GM18499 (cell line): ENCODE measurements at regions not wholly inside any gene's neighbourhood (a gene's known extent, or its start where the extent isn't known, plus 50 kb on each side); places are given as distances from the start of the nearest gene placed in this dataset.

Experiments
- ATAC-seq: cut with Tn5 transposase; IDR thresholded peaks from one replicate; pipeline ENCODE4 v1.9.1; 2021; ENCODE audit warnings: moderate number of reproducible peaks; ENCODE audit not compliant: insufficient read depth, unreplicated experiment

- no peak for ATAC-seq
These were observed 383.2 kb upstream of the TBL1XR1 start for GRCh38 chr3:177580437-177580836.

- ATAC-seq: no peak
These were observed 388.0 kb upstream of the TBL1XR1 start for GRCh38 chr3:177585271-177585670.

DNA sequence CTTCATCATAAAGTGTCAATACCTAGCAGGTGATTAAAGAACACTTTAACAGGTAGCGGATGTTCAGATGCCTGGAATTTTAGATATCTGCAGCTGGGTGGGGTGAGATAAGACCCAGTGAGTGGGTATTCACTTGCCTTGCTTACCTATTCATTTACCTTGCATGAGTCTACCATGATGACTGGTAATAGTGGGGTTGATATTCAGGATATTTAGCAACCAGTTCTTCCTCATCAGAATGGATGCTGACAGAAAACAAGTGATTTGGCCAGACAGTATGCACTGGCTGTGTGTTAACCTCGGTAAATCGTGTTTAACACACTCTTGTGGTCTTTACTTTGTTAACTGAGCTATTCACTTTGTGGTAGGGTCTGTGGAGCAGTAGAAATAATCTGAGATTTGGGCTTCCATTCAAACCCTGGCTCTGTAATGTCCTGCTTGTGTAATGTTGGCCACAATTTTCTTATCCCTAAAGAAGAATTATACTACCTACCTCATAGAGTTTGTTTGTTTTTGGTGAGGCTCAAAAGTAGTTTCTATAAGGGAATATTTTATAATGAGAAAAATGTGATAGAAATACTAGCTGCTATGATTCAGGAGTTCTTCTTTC is 391.9 kb upstream of the TBL1XR1 start:
- ATAC-seq: no peak

- ATAC-seq: peak; percentile 93
These were observed 392.7 kb upstream of the TBL1XR1 start for GRCh38 chr3:177589911-177590381.

DNA sequence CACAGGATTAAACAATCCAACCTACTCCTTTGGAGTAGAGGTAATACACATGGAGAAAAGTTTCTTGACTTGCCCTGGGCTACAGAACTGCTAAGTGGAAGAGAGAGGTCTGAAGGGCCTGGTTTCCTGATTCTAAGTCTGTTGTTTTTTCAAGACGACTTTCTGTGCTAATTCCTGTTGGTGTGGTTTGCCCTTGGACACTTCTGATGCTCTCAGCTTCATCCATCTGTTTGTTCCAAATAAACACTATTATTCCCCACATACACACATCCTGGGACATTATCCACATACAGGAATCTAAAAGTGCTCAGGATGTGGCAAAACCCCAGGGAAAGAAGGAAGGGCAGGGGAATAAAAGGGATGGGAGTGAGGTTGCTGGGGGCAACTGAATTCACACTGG is 393.5 kb upstream of the TBL1XR1 start:
- ATAC-seq: no peak

DNA sequence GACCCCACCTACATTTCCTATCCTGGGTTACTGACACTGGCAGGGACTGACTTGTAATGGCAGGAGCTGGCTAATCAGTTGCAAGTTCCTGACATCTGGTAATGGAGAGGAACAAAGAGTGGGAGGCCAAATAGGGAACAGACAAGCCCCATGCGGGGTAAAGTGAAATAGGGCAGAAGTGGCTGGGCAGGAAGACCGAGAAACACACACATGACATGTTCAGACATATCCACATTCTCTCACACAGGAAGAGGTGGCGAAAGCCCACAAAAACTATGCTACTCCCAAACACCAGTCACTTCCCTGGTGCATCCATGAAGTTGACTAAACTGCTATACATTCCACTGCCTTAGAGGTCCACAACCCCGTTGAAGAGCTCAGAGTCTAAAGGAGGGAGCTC is 394.1 kb upstream of the TBL1XR1 start:
- peak; percentile 34 for ATAC-seq

GRCh38 chr3:177594096-177594495 is 396.8 kb upstream of the TBL1XR1 start:
- no peak for ATAC-seq

GRCh38 chr3:177595530-177596188 is 398.4 kb upstream of the TBL1XR1 start:
- no peak for ATAC-seq

DNA sequence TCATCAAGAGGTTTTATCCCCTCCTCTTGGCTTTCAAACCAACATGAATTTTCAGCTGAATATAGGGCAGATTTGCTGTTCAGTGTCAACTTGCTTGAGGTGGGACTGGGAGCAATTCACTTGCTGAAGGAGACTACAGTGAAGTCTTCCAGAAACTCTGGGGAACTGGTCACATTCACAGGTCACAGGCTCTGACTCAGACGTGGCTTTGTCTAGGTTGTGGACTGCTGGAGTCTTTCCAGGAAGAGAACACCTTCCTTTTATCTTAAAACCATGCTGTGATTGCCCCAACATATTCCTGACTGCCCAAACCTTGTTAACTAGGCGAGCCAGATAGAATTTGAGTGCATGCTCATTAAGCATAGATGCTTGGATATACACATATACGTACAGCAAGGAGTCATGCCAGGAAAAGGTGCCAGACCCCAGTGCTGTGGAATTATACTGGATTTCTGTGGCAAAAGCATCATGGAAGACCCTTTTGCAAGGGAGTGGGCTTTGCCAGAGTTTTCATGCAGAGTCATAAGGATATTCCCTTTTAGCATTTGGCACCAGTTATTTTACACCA is 399.1 kb upstream of the TBL1XR1 start:
- no peak for ATAC-seq

DNA sequence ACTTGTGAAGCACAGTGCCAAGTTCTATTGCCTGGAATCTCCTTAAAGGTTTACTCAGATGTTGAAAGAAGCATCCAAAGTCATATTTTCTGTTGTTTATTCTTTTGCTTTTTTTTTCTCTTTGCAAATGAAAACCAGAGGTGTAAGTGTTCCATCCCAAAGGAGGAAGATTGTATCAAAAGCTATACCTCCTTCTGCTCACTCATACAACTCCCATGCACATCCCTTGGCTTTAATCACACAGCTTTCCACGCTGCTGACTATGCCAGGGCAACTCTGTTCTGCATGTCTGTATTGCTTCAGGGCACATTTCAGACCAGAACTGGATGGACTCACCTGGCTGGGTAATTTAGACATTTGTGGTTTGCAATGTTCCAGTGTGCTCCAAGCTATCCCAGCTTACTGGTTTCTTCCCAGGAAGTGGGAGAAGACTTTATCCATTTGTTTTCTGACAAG is 399.6 kb upstream of the TBL1XR1 start:
- ATAC-seq: no peak

DNA sequence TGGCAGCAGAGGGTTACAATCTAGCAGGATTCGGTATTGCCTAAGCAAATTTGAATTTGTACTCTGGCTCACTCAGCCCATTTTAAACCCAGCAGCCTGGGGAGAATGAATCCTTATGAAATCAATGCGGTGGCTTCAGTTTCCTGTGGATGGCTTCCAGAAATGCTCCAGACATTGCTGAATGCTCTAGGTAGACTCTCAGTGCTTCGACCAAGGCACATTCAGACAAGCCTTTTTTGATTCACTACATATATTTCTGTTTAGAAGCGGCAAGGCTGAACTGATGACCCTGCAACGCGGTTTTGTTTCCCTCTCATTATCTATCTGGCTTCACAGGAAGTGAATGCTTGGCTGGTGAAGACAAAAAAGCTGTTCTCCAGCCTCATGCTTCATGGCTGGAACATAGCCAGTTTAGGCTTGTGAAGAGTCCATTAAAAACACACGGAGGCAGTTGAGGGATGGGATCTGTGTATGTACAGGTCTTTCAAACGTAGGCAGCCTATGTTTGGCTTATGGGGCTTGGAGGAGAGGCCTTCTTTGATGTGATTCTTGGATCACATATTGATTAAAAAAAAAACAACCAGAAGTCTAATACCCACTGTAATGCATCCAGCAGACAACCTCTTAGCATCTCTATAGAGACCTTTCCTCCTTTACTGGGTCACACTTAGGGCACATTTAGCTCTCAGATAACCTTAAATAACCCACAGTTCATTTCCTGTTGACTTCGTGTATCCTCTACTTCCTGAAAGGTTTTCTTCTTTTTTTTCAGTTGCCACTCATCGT is 400.2 kb upstream of the TBL1XR1 start:
- peak; percentile 69 for ATAC-seq

GRCh38 chr3:177598097-177598833 is 401.0 kb upstream of the TBL1XR1 start:
- no peak for ATAC-seq

GRCh38 chr3:177599326-177599725 is 402.0 kb upstream of the TBL1XR1 start:
- ATAC-seq: no peak

DNA sequence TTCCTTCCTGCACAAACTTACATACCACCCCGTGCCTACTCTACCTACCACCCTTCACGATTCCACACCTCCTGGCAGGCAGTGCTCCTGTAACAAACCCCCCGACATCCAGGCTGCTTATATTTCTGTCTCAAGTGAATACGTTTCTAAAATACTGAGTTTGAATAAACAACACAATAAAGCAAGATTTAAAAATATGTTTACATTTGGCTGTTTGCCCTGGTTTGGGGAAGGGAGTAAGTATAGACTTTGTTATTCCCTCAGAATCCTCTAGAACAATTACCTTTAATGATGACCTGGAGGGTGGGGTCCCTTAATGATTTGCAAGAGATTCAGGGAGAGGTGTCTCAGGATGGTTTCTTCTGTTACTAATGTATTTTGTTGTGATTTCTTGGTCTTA is 402.6 kb upstream of the TBL1XR1 start:
- no peak for ATAC-seq

DNA sequence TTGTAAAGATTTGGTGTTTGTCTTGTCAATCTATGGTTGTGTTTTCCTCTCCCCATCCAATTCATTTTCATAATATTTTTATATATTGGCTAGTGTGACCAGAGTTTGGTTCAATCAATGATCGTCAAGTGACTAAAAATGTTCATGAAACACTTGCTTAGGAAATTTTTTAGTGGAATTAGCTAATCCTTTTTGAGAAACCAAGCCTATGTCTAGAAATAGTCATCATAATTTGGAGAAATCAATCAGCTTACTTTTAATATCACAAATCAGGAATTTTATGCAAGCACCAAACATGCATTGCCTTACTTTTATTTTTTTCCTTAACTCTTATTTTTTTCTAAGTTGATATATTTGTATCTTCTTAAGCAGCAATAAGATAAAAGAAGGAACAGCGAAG is 403.1 kb upstream of the TBL1XR1 start:
- no peak for ATAC-seq

GRCh38 chr3:177601152-177601551 is 403.9 kb upstream of the TBL1XR1 start:
- no peak for ATAC-seq

GRCh38 chr3:177602601-177603147 is 405.4 kb upstream of the TBL1XR1 start:
- ATAC-seq: no peak

GRCh38 chr3:177603148-177603603 is 405.9 kb upstream of the TBL1XR1 start:
- no peak for ATAC-seq

DNA sequence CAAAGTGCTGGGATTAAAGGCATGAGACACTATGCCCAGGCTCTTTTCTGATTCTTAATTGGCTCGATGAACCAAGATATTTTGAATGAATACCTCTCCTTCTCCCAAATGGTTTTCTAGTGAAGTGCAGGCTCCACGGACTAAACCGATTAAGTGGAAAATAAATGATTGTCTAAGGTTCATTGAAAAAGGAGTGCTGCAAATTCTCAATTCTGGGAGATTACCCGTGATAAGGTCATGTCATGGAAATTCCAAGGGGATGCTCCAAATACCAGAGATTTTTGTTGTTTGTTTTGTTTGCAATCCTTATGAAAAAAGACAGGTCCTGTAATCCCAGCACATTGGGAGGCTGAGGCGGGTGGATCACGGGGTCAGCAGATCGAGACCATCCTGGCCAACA is 406.9 kb upstream of the TBL1XR1 start:
- ATAC-seq: no peak

- no peak for ATAC-seq
These were observed 409.6 kb upstream of the TBL1XR1 start for GRCh38 chr3:177606891-177607290.
